ENCODE measurements at regions not wholly inside any gene's neighbourhood (a gene's known extent, or its start where the extent isn't known, plus 50 kb on each side); places are given as distances from the start of the nearest gene placed in this dataset.

GRCh38 chr5:52427615-52428014 is 360.1 kb upstream of the ITGA1 start:
- TF ChIP-seq TEAD4 (IDR thresholded peaks at IDR 0.05) (no peak), TAF1 (IDR thresholded peaks at IDR 0.05; ENCODE audit: low read depth) (no peak), YY1 (IDR thresholded peaks at IDR 0.05; ENCODE audit: low read depth) (no peak), RAD21 (IDR thresholded peaks at IDR 0.05; ENCODE audit: low read depth) (no peak), EGR1 (IDR thresholded peaks at IDR 0.05) (no peak), MAX (IDR thresholded peaks at IDR 0.05) (no peak), TCF12 (IDR thresholded peaks at IDR 0.05; ENCODE audit: low read depth) (no peak), EP300 (IDR thresholded peaks at IDR 0.05; ENCODE audit: borderline replicate concordance) (no peak)
- TF ChIP-seq, protein P1, sequence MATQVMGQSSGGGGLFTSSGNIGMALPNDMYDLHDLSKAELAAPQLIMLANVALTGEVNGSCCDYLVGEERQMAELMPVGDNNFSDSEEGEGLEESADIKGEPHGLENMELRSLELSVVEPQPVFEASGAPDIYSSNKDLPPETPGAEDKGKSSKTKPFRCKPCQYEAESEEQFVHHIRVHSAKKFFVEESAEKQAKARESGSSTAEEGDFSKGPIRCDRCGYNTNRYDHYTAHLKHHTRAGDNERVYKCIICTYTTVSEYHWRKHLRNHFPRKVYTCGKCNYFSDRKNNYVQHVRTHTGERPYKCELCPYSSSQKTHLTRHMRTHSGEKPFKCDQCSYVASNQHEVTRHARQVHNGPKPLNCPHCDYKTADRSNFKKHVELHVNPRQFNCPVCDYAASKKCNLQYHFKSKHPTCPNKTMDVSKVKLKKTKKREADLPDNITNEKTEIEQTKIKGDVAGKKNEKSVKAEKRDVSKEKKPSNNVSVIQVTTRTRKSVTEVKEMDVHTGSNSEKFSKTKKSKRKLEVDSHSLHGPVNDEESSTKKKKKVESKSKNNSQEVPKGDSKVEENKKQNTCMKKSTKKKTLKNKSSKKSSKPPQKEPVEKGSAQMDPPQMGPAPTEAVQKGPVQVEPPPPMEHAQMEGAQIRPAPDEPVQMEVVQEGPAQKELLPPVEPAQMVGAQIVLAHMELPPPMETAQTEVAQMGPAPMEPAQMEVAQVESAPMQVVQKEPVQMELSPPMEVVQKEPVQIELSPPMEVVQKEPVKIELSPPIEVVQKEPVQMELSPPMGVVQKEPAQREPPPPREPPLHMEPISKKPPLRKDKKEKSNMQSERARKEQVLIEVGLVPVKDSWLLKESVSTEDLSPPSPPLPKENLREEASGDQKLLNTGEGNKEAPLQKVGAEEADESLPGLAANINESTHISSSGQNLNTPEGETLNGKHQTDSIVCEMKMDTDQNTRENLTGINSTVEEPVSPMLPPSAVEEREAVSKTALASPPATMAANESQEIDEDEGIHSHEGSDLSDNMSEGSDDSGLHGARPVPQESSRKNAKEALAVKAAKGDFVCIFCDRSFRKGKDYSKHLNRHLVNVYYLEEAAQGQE (IDR thresholded peaks at IDR 0.05; ENCODE audit: low read depth) = no peak

All from Ishikawa (cell line).